Panc1 (cell line): ENCODE measurements at regions not wholly inside any gene's neighbourhood (a gene's known extent, or its start where the extent isn't known, plus 50 kb on each side); places are given as distances from the start of the nearest gene placed in this dataset.

Experiments
- ATAC-seq: fragments of 200-7000 bp; cut with Tn5 transposase; 2 replicates; pipeline ENCODE4 v1.9.1; 2020; ENCODE audit warnings: mild to moderate bottlenecking, moderate library complexity
- BruUV-seq: library from RNA; stranded (reverse); fragments of 400-500 nt; replicated peaks from 2 replicates; lab custom pipeline; 2021; lab: Mats Ljungman, UMichigan
- CTCF ChIA-PET: fragments of 300-600 bp; sonication (Branson Sonifier 250); formaldehyde crosslinking; loops from one replicate; lab custom pipeline; 2022; ENCODE audit warnings: antibody characterized with exemption; lab: Charles Lee
- POLR2A ChIA-PET: fragments of 300-600 bp; sonication (Branson Sonifier 250); formaldehyde crosslinking; loops from one replicate; lab custom pipeline; 2022; ENCODE audit warnings: antibody characterized with exemption; lab: Charles Lee
- DNase-seq: peaks from one replicate; pipeline ENCODE4 v3.0.0-alpha.2; 2010; ENCODE audit warnings: low read depth, low spot score
- H3K27ac ChIP-seq: 2 replicates; pipeline ENCODE4 v1.5.1; 2011; ENCODE audit warnings: mild to moderate bottlenecking, low read length, inconsistent platforms
- H3K27me3 ChIP-seq: fragments of 200-500 bp; sonication (Bioruptor generic); 2 replicates; pipeline ENCODE4 v1.6.0; 2014; ENCODE audit warnings: low read length, inconsistent platforms; ENCODE audit not compliant: control insufficient read depth, insufficient read depth
- H3K36me3 ChIP-seq: fragments of 200-500 bp; sonication (Bioruptor generic); 2 replicates; pipeline ENCODE4 v1.5.1; 2014; ENCODE audit warnings: inconsistent platforms, mild to moderate bottlenecking, low read length, moderate library complexity; ENCODE audit not compliant: control insufficient read depth, insufficient read depth
- H3K4me1 ChIP-seq: 2 replicates; pipeline ENCODE4 v1.5.1; 2011; ENCODE audit warnings: inconsistent platforms, mild to moderate bottlenecking, low read length, moderate library complexity; ENCODE audit not compliant: control insufficient read depth, insufficient read depth
- H3K4me3 ChIP-seq, 2 experiments: 2 replicates each; pipeline ENCODE4 v1.5.1; 2011 to 2012; ENCODE audit warnings: low read depth in 2 of 2, low read length in 2 of 2, mild to moderate bottlenecking in 2 of 2, inconsistent platforms in 1 of 2, moderate library complexity in 1 of 2
- H3K9me3 ChIP-seq: fragments of 200-500 bp; sonication (Bioruptor generic); 2 replicates; pipeline ENCODE4 v1.5.1; 2014; ENCODE audit warnings: low read depth, mild to moderate bottlenecking, inconsistent platforms, low read length, moderate library complexity; ENCODE audit not compliant: control insufficient read depth, insufficient read depth
- POLR2AphosphoS5 ChIP-seq: IDR thresholded peaks from 2 replicates; pipeline ENCODE4 v1.6.1; 2012; ENCODE audit warnings: mild to moderate bottlenecking, low read depth, low read length, moderate library complexity
- SIN3A ChIP-seq: IDR thresholded peaks from 2 replicates; pipeline ENCODE4 v1.6.1; 2012; ENCODE audit warnings: low read depth, mild to moderate bottlenecking, low read length, moderate library complexity, borderline replicate concordance; ENCODE audit not compliant: insufficient read depth
- TCF7L2 ChIP-seq: IDR thresholded peaks from 2 replicates; pipeline ENCODE4 v1.6.1; 2011; ENCODE audit warnings: mild to moderate bottlenecking, low read depth, low read length, inconsistent platforms
- in situ Hi-C: cut with HindIII; loops from 2 replicates; pipeline ENCODE4 v1.10.0; 2016; ENCODE audit warnings: low sequenced_read_pairs, low pct_unique_long_range_greater_than_20kb
- intact Hi-C: fragments of 100-400 bp; cut with micrococcal nuclease; formaldehyde crosslinking; loops from one replicate; pipeline ENCODE4 v1.10.0; 2022; ENCODE audit not compliant: unreplicated experiment
- TF ChIP-seq, protein P1 (sequence below), 2 experiments: IDR thresholded peaks; 2 replicates each; pipeline ENCODE4 v1.6.1; 2011 to 2012; ENCODE audit warnings: low read depth in 2 of 2, control low read depth in 1 of 2, low read length in 1 of 2, mild to moderate bottlenecking in 1 of 2, moderate library complexity in 1 of 2; ENCODE audit not compliant: insufficient read depth in 1 of 2
- TF ChIP-seq, protein P2 (sequence below): fragments of 450-650 bp; IDR thresholded peaks from 2 replicates; pipeline ENCODE4 v1.5.1; 2017; ENCODE audit warnings: mild to moderate bottlenecking

DNA sequence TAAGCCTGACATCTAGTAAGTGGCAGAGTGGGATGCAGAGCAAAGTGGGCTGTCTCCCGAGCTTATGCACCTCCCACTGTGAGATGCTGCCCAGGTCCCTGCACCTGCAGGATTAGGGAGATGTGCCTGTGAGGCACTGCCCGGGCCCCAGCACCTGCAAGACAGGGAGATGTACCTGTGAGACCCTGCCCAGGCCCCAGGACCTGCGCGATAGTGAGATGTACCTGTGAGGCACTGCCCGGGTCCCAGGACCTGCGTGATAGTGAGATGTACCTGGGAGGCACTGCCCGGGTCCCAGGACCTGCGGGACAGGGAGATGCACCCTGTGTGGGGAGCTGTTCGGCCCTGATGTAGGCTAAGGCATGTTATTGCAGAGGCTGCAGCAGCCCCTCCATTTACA, 622.8 kb downstream of the PTPRU start:
- H3K9me3 ChIP-seq, result peaks cover 6% of the 10 kb centered on the region
- H3K27ac ChIP-seq, result no peak overlapping the region
- intact Hi-C loops, result loop anchor here (10.0 kb wide), 1 partner anchor 344 kb away; no protein-coding TSS in a partner anchor
- H3K27me3 ChIP-seq, result peaks cover 5% of the 10 kb centered on the region; the same call in 1 of the 2 replicates
- H3K4me1 ChIP-seq, result no peaks in the 10 kb centered on the region
- no peak for ATAC-seq
- BruUV-seq, result no TSS peak
- DNase-seq, result no peak
- CTCF ChIA-PET, result no interaction called here
- H3K4me3 ChIP-seq, result no peak overlapping the region
- TF ChIP-seq, protein P1, sequence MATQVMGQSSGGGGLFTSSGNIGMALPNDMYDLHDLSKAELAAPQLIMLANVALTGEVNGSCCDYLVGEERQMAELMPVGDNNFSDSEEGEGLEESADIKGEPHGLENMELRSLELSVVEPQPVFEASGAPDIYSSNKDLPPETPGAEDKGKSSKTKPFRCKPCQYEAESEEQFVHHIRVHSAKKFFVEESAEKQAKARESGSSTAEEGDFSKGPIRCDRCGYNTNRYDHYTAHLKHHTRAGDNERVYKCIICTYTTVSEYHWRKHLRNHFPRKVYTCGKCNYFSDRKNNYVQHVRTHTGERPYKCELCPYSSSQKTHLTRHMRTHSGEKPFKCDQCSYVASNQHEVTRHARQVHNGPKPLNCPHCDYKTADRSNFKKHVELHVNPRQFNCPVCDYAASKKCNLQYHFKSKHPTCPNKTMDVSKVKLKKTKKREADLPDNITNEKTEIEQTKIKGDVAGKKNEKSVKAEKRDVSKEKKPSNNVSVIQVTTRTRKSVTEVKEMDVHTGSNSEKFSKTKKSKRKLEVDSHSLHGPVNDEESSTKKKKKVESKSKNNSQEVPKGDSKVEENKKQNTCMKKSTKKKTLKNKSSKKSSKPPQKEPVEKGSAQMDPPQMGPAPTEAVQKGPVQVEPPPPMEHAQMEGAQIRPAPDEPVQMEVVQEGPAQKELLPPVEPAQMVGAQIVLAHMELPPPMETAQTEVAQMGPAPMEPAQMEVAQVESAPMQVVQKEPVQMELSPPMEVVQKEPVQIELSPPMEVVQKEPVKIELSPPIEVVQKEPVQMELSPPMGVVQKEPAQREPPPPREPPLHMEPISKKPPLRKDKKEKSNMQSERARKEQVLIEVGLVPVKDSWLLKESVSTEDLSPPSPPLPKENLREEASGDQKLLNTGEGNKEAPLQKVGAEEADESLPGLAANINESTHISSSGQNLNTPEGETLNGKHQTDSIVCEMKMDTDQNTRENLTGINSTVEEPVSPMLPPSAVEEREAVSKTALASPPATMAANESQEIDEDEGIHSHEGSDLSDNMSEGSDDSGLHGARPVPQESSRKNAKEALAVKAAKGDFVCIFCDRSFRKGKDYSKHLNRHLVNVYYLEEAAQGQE (IDR thresholded peaks at IDR 0.05; ENCODE audit: insufficient read depth in 1 of 2, low read depth in 2 of 2, low read length in 1 of 2), result no peak
- TF ChIP-seq, protein P2, sequence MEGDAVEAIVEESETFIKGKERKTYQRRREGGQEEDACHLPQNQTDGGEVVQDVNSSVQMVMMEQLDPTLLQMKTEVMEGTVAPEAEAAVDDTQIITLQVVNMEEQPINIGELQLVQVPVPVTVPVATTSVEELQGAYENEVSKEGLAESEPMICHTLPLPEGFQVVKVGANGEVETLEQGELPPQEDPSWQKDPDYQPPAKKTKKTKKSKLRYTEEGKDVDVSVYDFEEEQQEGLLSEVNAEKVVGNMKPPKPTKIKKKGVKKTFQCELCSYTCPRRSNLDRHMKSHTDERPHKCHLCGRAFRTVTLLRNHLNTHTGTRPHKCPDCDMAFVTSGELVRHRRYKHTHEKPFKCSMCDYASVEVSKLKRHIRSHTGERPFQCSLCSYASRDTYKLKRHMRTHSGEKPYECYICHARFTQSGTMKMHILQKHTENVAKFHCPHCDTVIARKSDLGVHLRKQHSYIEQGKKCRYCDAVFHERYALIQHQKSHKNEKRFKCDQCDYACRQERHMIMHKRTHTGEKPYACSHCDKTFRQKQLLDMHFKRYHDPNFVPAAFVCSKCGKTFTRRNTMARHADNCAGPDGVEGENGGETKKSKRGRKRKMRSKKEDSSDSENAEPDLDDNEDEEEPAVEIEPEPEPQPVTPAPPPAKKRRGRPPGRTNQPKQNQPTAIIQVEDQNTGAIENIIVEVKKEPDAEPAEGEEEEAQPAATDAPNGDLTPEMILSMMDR, result no peak
- no peak for TF ChIP-seq SIN3A
- no peak for TF ChIP-seq TCF7L2
- TF ChIP-seq POLR2AphosphoS5, result no peak
- no peaks in the 10 kb centered on the region for H3K36me3 ChIP-seq
- in situ Hi-C loops, result no loop called here
- POLR2A ChIA-PET, result no interaction called here

DNA sequence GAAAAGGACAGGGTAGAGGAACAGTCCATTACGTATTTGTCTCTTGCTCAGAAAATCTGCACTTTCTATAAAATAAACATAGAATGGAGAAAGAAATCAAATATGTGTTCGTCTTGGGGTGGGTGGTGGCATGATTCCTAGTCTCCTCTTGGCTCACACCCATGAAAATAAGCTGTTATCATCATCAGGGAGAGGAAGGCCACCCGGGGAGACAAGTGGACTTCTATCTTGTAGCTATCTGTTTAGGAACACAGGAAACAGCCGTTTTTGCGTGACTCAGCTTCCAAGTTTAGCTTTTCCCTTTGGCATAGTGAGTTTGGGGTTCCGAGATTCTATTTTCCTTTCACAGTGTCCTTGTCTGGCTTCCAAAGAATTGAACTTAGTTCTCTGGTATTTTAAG, 622.3 kb downstream of the PTPRU start:
- intact Hi-C loops (loop anchor here (10.0 kb wide), 1 partner anchor 344 kb away; no protein-coding TSS in a partner anchor), in situ Hi-C loops (no loop called here)
- no TSS peak for BruUV-seq
- TF ChIP-seq, protein P1 (IDR thresholded peaks at IDR 0.05; ENCODE audit: insufficient read depth in 1 of 2, low read depth in 2 of 2, low read length in 1 of 2), result no peak
- TF ChIP-seq POLR2AphosphoS5, result no peak
- ATAC-seq (no peak), DNase-seq (no peak)
- Histone ChIP-seq H3K27me3 (peaks cover 5% of the 10 kb centered on the region; the same call in 1 of the 2 replicates), H3K4me1 (no peaks in the 10 kb centered on the region), H3K4me3 (no peak overlapping the region), H3K9me3 (peaks cover 6% of the 10 kb centered on the region), H3K27ac (no peak overlapping the region), H3K36me3 (no peaks in the 10 kb centered on the region)
- POLR2A ChIA-PET, result no interaction called here
- CTCF ChIA-PET, result no interaction called here
